ENCODE measurements at regions not wholly inside any gene's neighbourhood (a gene's known extent, or its start where the extent isn't known, plus 50 kb on each side); places are given as distances from the start of the nearest gene placed in this dataset.

DNA sequence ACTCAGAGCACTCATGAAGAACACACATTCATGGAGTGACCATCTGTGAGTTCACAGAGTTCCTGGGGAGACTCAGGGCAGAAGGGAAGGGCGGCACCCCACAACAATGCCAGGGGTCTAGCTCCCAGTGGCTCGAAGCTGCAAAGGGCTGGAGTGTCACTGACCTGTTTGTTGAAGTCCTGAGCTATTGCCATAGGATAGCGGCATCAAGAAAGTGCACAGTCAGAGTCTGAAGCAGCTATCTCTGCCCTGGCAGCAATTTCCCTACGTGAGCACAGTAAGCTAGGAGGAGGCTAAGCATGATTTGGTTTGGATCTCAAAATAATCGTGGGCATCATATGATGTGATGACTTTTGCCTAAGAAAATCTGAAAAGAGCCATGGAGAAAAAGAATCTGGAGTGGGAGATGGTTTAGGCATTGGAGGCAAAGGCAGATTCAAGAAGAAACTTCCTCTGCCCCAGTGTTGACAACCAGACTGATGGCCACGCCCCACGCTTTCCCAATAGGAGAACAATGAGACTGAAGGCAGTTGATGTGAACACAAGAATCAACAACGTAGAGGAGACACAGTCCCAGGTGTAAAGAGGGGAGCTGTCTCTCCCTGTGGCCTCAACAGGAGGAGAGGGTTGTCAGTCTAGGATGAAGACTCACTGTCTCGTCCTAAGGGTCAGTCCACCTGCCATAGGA is 100.0 kb upstream of the SLC25A33 start:
- Histone ChIP-seq H3K9ac (peak overlapping the region; percentile 63), H3K4me3 (no peak overlapping the region), H3K79me2 (ENCODE audit: insufficient read depth) (no peaks in the 10 kb centered on the region), H3K9me2 (ENCODE audit: insufficient read depth) (no peaks in the 10 kb centered on the region), H3K36me3 (ENCODE audit: low read depth) (no peaks in the 10 kb centered on the region), H3K27ac (peak overlapping the region; percentile 62), H4K20me1 (ENCODE audit: insufficient read depth) (no peaks in the 10 kb centered on the region), H3K4me2 (ENCODE audit: unreplicated experiment) (peak overlapping the region; percentile 55), H3K4me1 (ENCODE audit: insufficient read depth) (peaks cover 16% of the 10 kb centered on the region), H2AFZ (0 out of 2 replicates have a peak overlapping the region, but pooled peaks have one; percentile 69), H3K9me3 (ENCODE audit: low read depth) (no peaks in the 10 kb centered on the region), H3K27me3 (replicated peaks; ENCODE audit: insufficient read depth) (no peaks in the 10 kb centered on the region), H3F3A (ENCODE audit: insufficient read depth) (peaks cover 9% of the 10 kb centered on the region; the same call in 1 of the 2 replicates)
- 59 to 61% methylated on average over 9 of the region's 9 CpGs for WGBS, 2 experiments (ENCODE audit: low coverage in 1 of 2, low lambda C conversion rate in 2 of 2, missing lambda C conversion rate in 2 of 2)
- no peak for TF ChIP-seq EZH2 (IDR thresholded peaks at IDR 0.05; ENCODE audit: insufficient read depth, poor library complexity, severe bottlenecking)
- no peak for TF ChIP-seq EZH2phosphoT487 (IDR thresholded peaks at IDR 0.05; ENCODE audit: insufficient read depth, low read depth)
- in situ Hi-C loops (cut with MboI): no loop called here
- DNase-seq: peak; percentile 43

DNA sequence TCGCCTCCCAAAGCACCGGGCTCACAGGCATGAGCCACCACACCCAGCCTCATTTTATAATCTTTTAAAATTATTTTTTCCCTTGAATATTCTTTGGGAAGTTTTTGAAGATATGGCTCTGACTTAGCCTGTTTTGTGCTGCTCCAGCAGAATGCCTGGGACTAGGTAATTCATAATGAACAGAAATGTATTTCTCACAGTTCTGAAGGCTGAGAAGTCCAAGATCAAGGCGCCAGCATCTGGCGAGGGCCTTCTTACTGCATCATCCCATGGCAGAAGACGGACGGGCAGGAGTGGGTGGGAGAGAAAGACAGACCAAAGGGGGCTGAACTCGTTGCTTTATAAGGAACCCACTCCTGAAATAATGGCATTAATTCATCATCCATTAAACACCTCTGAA is 99.0 kb upstream of the SLC25A33 start:
- 81 to 83% methylated on average over 7 of the region's 7 CpGs for WGBS, 2 experiments (ENCODE audit: low coverage in 1 of 2, low lambda C conversion rate in 2 of 2, missing lambda C conversion rate in 2 of 2)

DNA sequence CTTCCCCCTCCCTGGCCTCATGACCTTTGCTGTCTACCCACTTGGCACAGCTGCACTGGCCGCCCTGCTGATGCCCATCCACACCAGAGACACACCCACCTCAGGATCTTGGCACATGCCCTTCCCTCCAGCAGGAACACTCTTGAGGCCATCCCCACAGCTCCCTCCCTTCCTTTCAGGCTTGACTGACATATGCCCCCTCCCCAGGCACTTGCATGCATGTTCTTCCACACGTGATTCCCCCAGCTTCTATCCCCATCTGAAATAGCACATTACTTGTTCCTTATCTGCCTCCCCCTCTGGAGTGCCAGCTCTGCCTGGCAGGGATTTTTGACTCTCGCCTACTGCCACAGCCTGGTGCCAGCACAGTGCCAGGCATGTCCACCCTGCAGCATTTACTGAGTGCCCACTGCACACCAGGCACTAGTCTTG is 98.5 kb upstream of the SLC25A33 start:
- no peak for DNase-seq
- H3K9me2 ChIP-seq (ENCODE audit: insufficient read depth): no peaks in the 10 kb centered on the region
- no peak overlapping the region for H2AFZ ChIP-seq
- H3K9ac ChIP-seq: no peak overlapping the region
- WGBS, 2 experiments (ENCODE audit: low coverage in 1 of 2, low lambda C conversion rate in 2 of 2, missing lambda C conversion rate in 2 of 2): 83 to 85% methylated on average over 3 of the region's 3 CpGs
- H3F3A ChIP-seq (ENCODE audit: insufficient read depth): peaks cover 9% of the 10 kb centered on the region; the same call in 1 of the 2 replicates
- TF ChIP-seq EZH2phosphoT487 (IDR thresholded peaks at IDR 0.05; ENCODE audit: insufficient read depth, low read depth) (no peak), EZH2 (IDR thresholded peaks at IDR 0.05; ENCODE audit: insufficient read depth, poor library complexity, severe bottlenecking) (no peak)
- no peaks in the 10 kb centered on the region for H3K79me2 ChIP-seq (ENCODE audit: insufficient read depth)
- H3K4me3 ChIP-seq: no peak overlapping the region
- H4K20me1 ChIP-seq (ENCODE audit: insufficient read depth): no peaks in the 10 kb centered on the region
- H3K4me2 ChIP-seq (ENCODE audit: unreplicated experiment): no peak overlapping the region
- H3K36me3 ChIP-seq (ENCODE audit: low read depth): no peaks in the 10 kb centered on the region
- in situ Hi-C loops (cut with MboI): no loop called here
- peaks cover 16% of the 10 kb centered on the region for H3K4me1 ChIP-seq (ENCODE audit: insufficient read depth)
- H3K9me3 ChIP-seq (ENCODE audit: low read depth): no peaks in the 10 kb centered on the region
- no peak overlapping the region for H3K27ac ChIP-seq
- no peaks in the 10 kb centered on the region for H3K27me3 ChIP-seq (replicated peaks; ENCODE audit: insufficient read depth)

More for the DNA sequence above, 99.0 kb upstream of the SLC25A33 start:
- no peaks in the 10 kb centered on the region for H3K79me2 ChIP-seq (ENCODE audit: insufficient read depth)
- no peak overlapping the region for H3K9ac ChIP-seq
- no peaks in the 10 kb centered on the region for H3K27me3 ChIP-seq (replicated peaks; ENCODE audit: insufficient read depth)
- no peaks in the 10 kb centered on the region for H3K9me3 ChIP-seq (ENCODE audit: low read depth)
- H3K9me2 ChIP-seq (ENCODE audit: insufficient read depth): no peaks in the 10 kb centered on the region
- H3K4me2 ChIP-seq (ENCODE audit: unreplicated experiment): no peak overlapping the region
- H4K20me1 ChIP-seq (ENCODE audit: insufficient read depth): no peaks in the 10 kb centered on the region
- no peak for DNase-seq
- TF ChIP-seq EZH2 (IDR thresholded peaks at IDR 0.05; ENCODE audit: insufficient read depth, poor library complexity, severe bottlenecking) (no peak), EZH2phosphoT487 (IDR thresholded peaks at IDR 0.05; ENCODE audit: insufficient read depth, low read depth) (no peak)
- H3K4me3 ChIP-seq: no peak overlapping the region
- H3F3A ChIP-seq (ENCODE audit: insufficient read depth): peaks cover 9% of the 10 kb centered on the region; the same call in 1 of the 2 replicates
- in situ Hi-C loops (cut with MboI): no loop called here
- H3K36me3 ChIP-seq (ENCODE audit: low read depth): no peaks in the 10 kb centered on the region
- H2AFZ ChIP-seq: no peak overlapping the region
- H3K27ac ChIP-seq: no peak overlapping the region
- H3K4me1 ChIP-seq (ENCODE audit: insufficient read depth): peaks cover 16% of the 10 kb centered on the region

DNA sequence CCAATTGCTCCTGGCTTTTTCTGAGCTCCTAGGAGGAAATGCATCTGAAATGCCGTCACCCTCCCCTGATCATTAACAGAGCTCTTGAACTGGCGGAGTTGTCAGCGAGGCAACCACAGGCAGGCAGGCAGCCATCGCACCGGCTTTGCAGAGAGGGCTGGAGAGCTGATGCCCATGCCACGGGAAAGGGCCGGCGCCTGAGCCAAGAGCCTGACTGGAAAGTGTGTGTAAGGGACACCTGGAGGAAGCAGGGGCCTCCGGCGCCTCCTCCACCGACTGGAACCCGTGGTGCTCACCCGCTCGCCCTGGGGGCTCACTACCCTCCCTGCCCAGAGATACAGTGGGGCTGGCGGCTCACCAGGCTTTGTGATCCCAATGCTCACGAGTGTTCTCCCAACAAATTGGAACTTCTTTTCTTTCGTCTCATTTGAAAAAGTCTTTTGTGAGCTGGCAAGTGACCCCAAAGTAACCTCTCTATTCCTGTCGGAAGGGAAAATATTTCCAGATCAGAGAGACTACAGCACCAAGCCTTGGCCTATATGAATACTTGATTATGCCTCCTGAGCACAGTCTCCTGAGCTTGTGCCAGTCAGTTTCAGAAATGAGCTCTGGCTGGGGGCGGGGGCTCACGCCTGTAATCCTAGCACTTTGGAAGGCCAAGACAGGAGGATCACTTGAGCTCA is 97.7 kb upstream of the SLC25A33 start:
- no peak overlapping the region for H2AFZ ChIP-seq
- H3K9me3 ChIP-seq (ENCODE audit: low read depth): no peaks in the 10 kb centered on the region
- DNase-seq: peak; percentile 21
- H3K79me2 ChIP-seq (ENCODE audit: insufficient read depth): no peaks in the 10 kb centered on the region
- H3K4me3 ChIP-seq: no peak overlapping the region
- H3K9me2 ChIP-seq (ENCODE audit: insufficient read depth): no peaks in the 10 kb centered on the region
- TF ChIP-seq EZH2 (IDR thresholded peaks at IDR 0.05; ENCODE audit: insufficient read depth, poor library complexity, severe bottlenecking) (no peak), EZH2phosphoT487 (IDR thresholded peaks at IDR 0.05; ENCODE audit: insufficient read depth, low read depth) (no peak)
- no peak overlapping the region for H3K4me2 ChIP-seq (ENCODE audit: unreplicated experiment)
- WGBS, 2 experiments (ENCODE audit: low coverage in 1 of 2, low lambda C conversion rate in 2 of 2, missing lambda C conversion rate in 2 of 2): 47 to 53% methylated on average over 20 of the region's 20 CpGs
- no peaks in the 10 kb centered on the region for H3K27me3 ChIP-seq (replicated peaks; ENCODE audit: insufficient read depth)
- no peaks in the 10 kb centered on the region for H4K20me1 ChIP-seq (ENCODE audit: insufficient read depth)
- H3K4me1 ChIP-seq (ENCODE audit: insufficient read depth): peaks cover 16% of the 10 kb centered on the region
- H3K9ac ChIP-seq: no peak overlapping the region
- H3K27ac ChIP-seq: no peak overlapping the region
- H3F3A ChIP-seq (ENCODE audit: insufficient read depth): peaks cover 9% of the 10 kb centered on the region; the same call in 1 of the 2 replicates
- no peaks in the 10 kb centered on the region for H3K36me3 ChIP-seq (ENCODE audit: low read depth)
- in situ Hi-C loops (cut with MboI): no loop called here

Data from GM23248 (cell line).